OCI-LY1 (cell line): ENCODE measurements at regions not wholly inside any gene's neighbourhood (a gene's known extent, or its start where the extent isn't known, plus 50 kb on each side); places are given as distances from the start of the nearest gene placed in this dataset.

Source experiments
- EZH2 ChIP-seq: fragments of 200-600 bp; sonication (generic), shearing (Covaris generic); IDR thresholded peaks from 2 replicates; pipeline ENCODE4 v1.8.0; 2017; ENCODE audit warnings: borderline replicate concordance, mixed run types, mild to moderate bottlenecking, antibody characterized with exemption, low read length, moderate library complexity, mixed read lengths
- TF ChIP-seq, protein P1 (sequence below): fragments of 200-600 bp; sonication (generic), shearing (Covaris generic); IDR thresholded peaks from 2 replicates; pipeline ENCODE4 v1.5.1; 2017; ENCODE audit warnings: mild to moderate bottlenecking, antibody characterized with exemption, low read length, moderate library complexity, mixed read lengths

DNA sequence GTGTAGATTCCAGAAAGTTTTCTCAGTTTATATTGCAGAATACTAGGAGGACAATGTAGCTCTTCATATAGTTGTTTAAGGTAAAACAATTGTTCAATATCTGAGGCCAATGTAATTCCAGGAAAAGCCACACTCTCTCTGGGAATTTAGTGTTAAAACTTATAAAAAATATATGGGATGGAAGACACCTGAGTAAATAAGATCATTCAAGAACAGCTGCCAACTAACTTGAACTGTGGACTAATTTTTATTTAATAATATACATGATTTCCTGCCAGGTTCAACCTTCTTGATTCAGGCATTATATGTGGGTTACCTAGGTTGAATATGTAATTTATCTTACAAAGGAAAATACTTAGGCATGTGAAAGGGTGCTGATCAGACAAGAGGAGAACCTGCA lies 841.1 kb upstream of the PRR20A start:
- TF ChIP-seq, protein P1, sequence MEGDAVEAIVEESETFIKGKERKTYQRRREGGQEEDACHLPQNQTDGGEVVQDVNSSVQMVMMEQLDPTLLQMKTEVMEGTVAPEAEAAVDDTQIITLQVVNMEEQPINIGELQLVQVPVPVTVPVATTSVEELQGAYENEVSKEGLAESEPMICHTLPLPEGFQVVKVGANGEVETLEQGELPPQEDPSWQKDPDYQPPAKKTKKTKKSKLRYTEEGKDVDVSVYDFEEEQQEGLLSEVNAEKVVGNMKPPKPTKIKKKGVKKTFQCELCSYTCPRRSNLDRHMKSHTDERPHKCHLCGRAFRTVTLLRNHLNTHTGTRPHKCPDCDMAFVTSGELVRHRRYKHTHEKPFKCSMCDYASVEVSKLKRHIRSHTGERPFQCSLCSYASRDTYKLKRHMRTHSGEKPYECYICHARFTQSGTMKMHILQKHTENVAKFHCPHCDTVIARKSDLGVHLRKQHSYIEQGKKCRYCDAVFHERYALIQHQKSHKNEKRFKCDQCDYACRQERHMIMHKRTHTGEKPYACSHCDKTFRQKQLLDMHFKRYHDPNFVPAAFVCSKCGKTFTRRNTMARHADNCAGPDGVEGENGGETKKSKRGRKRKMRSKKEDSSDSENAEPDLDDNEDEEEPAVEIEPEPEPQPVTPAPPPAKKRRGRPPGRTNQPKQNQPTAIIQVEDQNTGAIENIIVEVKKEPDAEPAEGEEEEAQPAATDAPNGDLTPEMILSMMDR, result no peak
- no peak for TF ChIP-seq EZH2
